ACHN (cell line): ENCODE measurements at regions not wholly inside any gene's neighbourhood (a gene's known extent, or its start where the extent isn't known, plus 50 kb on each side); places are given as distances from the start of the nearest gene placed in this dataset.

ENCODE experiments used
- DNase-seq: peaks from one replicate; pipeline ENCODE4 v3.0.0-alpha.2; 2015
- in situ Hi-C: cut with HindIII; loops from 2 replicates; pipeline ENCODE4 v1.10.0; 2017; ENCODE audit warnings: low sequenced_read_pairs, low pct_ligation_motif_present, low pct_unique_long_range_greater_than_20kb

DNA sequence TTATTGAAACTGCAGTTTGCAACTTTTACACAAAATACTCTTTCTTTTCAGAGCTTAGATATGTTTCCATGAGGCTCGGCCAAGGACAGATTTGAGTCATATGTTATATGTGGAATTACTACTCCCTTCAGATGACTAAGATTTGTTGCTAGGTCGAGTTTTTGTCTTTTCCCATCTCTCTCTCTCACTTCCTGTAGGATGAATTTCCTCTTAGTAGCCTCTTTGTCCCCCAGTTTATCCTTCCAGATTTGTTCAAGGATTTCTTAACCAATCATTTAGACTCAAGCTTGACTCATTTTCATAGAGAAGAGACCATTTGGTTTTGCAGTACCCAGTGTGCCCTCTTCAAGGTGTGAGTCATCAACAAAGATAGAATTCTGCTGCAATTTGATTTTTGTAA is 209.2 kb downstream of the GLUD2 start:
- no peak for DNase-seq
- in situ Hi-C loops, result no loop called here

- DNase-seq, result no peak
- in situ Hi-C loops, result no loop called here
These were observed 211.1 kb downstream of the GLUD2 start for GRCh38 chrX:121258545-121258944.

- in situ Hi-C loops, result no loop called here
- DNase-seq, result no peak
These were observed 211.8 kb downstream of the GLUD2 start for GRCh38 chrX:121259170-121259569.

DNA sequence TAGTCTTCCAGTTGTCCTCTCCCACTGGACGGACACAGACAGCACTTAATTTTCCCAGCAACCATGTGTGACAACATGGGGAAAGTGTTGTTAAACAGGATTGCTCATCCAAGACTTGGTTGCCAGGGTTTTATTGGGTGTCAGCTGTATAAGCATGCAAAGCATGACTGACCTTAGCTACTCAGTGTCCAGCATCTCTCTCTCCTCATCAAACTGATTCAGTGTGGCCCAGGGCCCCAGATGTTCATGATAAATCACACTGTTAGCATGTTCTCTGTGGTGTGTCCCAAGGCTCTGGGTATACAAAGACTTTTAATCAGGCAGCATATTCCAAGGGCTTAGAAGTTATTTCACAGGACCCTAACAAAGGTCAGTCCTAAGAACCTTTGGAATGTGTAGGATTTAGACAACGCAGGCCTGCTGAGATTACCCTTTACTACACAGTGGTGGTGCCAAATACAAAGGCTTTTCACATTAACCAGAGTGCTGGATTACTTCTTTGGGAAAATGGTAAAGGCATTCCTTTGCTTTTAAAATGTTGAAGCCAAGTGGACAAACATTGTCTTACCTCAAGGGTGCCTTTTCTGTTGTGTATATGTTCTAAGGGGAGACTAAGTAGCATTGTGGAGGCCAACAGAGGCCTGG is 213.3 kb downstream of the GLUD2 start:
- DNase-seq, result no peak
- in situ Hi-C loops, result no loop called here

DNA sequence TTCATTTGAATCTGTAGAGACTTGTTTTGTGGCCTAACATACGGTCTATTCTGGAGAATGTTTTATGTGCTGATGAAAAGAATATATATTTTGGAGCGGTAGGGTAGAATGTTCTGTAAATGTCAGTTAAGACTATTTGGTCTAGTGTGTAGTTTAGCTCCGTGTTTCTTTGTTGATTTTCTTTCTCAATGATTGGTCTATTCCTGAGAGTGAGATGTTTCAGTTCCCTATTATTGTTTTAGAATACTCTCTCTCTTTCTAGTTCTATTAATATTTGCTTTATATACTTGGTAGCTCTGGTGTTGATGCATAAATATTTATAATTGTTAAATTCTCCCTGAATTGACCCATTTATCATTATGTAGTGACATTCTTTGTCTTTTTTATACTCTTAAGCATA is 236.5 kb downstream of the GLUD2 start:
- in situ Hi-C loops, result no loop called here
- no peak for DNase-seq

DNA sequence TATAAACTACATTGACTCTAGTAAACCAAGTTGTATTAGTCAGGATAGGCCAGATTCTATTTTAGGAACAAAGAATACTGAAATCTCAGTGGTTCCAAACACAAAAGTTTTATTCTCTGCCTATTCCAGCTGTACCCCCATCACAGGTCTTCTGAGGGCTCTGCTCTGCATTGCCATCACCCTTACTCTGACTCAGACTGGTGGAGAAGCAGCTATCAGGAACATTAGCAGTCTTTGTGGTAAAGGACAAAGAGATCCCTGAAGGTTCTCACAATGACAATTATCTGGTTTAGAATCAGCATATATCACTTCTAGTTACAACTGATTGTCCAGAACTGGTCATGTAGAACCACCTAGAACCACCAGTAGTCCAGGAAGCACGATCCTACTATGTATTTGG is 251.1 kb downstream of the GLUD2 start:
- in situ Hi-C loops, result no loop called here
- no peak for DNase-seq

DNA sequence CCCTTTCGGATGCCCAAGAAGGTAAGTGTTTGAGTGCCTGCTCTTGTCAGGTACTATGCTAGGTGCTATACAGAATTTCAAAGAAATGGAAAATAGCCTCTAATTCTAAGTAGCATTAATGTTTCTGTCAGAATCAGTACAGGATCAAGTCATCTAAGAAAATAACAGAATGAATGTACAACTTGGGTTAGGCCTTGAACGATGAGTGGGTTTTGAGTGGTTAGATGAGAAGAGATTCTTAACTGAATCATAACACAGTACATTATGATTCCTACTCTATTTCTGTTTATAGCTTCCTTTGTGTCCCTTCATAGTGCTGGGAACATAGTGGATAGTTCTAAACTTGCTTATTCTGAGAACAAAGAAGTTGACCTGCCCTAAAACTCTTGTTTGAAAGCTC is 253.9 kb downstream of the GLUD2 start:
- in situ Hi-C loops, result no loop called here
- no peak for DNase-seq

DNA sequence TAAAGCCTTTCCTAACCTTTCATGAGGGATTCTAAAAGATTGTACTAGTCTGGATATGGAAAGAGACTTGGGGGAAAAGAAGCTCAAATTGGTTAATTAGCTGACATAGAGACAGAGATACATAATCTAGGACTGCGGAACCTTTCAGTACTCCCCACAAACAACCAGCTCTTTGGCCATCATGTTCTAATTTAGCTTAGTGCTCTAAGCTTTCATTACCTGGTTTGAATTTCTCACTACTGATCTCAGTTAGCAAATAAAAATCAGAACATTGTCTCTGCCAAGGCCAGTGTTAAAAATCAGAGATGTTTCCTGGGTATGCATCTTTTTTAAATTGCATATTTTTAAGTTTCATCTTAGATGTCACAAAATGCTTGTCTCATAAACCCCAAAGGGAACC is 254.4 kb downstream of the GLUD2 start:
- DNase-seq, result no peak
- in situ Hi-C loops, result no loop called here

GRCh38 chrX:121307449-121307848 is 260.0 kb downstream of the GLUD2 start:
- no peak for DNase-seq
- in situ Hi-C loops, result no loop called here

DNA sequence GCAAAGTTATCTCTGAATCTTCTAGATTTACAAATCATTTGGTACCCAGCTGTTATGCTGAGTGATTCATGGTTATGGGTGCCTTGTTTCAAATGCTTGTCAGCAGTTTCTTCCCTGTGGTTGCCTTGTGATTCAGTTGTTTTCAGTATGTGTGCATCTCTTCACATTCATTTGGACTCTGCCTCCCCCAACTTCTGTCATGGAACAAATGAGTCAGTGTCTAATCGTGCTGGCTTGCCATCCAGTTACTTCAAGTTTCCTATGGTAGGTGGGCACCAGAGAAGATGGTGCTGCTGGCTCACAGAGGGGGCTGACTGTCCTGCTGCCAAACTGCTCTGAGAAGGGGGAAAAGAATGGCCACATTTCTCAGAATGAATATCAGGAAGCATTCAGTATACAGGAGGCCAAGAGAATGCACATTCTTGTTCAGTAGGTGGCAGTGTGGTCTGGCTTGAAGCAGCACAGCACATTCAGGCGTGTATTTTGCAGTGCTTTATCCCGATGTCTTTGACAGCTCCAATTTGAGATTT is 260.9 kb downstream of the GLUD2 start:
- in situ Hi-C loops, result no loop called here
- DNase-seq, result peak; percentile 28

DNA sequence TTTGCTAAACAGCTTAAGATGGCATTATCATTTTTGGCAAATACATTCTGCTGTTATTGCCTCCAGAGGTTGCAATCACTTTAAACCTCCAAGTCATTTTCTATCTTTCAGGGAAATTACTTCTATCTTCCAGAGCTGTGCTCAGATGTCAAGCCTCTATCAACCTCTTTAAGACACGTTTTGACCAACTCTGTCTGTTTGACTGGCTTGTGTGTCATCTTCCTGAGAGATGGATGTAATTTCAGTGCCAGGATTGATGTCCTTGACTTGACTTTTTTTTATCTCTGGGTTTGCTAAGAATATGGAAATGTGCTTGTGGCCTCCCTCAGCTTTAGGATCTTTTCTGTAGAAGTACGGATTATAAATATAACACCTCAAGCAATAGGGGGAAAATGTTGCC is 263.4 kb downstream of the GLUD2 start:
- in situ Hi-C loops, result no loop called here
- no peak for DNase-seq

DNA sequence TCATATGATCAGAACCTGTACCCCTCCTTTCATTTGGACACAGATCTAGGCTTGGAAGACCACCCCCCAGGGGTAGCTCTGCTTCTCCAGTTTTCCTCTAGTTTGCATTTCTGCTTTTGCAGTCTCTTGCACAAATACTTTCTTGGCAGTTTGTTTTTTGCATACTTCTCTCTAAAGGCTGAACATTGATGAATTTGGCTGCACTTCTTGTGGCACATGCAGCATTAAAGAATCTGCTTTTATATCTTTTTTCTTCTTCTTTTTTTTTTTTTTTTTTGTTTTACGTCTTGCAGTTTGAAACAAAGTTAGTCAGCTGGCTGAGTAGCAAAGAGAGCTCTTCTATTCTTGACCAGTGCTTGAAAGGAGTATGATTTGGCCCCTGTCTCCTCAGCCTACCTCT is 273.0 kb downstream of the GLUD2 start:
- DNase-seq, result no peak
- in situ Hi-C loops, result no loop called here

DNA sequence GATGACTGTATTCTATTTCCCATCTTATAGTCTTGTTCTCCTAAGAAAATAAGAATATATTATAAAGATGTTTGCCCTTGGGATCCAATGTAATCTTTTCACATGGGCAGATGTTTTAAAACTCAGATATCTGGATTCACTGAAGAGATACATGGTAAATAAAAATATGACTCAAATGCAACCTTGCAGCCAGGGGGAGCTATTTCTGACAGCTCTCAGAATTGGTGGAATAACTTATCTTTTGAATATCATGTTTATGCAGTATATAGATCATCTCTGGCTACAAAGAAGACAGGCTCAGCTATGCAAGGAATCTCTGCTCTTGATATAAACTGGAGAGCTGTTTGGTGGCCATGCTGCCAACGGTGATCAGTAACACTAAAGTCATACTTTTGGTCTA is 274.7 kb downstream of the GLUD2 start:
- in situ Hi-C loops, result no loop called here
- DNase-seq, result no peak

- in situ Hi-C loops, result no loop called here
- DNase-seq, result no peak
These were observed 275.9 kb downstream of the GLUD2 start for GRCh38 chrX:121323337-121323736.

DNA sequence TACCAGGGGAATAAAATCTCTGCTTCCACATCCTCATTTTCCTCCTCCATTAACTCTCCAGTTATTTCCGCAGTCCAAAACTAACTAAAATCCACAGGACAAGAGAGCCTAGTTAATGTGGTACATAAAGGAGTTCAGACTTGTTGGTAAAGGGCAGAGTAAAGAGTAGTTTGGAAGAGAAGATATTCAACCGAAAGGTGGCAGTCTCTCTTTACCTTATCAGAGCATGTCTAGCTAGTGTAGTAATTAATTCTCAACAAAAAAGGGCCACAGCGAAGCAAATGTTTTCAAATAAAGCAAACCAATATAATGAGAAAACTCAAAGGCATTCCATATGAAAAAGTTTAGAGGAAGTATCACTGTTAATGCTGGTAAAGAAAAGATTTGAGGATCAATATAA is 286.5 kb downstream of the GLUD2 start:
- in situ Hi-C loops, result no loop called here

GRCh38 chrX:121336831-121337421 is 289.5 kb downstream of the GLUD2 start:
- in situ Hi-C loops, result no loop called here
- no peak for DNase-seq

More for the DNA sequence above, 286.5 kb downstream of the GLUD2 start:
- DNase-seq, result no peak

GRCh38 chrX:121337816-121338215 is 290.4 kb downstream of the GLUD2 start:
- in situ Hi-C loops, result no loop called here
- no peak for DNase-seq

DNA sequence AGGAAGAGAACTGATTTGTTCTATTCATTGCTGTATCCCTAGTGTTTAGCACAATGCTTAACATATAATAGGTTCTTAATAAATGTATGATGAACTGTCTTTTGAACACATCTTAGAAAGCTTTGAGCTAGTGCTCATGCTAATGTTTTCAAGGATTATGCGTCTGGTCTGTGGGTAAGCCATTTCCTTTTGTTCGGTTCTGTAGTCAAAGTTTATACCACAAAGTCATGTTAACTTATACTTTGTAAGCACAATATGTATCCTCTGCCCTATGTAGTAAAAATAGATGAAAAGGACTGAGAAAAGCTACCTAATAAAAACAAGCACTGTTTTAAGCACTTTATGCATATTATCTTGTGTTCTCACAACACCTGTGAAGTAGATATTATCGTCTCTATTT is 301.9 kb downstream of the GLUD2 start:
- no peak for DNase-seq
- in situ Hi-C loops, result no loop called here

GRCh38 chrX:121356139-121356849 is 308.9 kb downstream of the GLUD2 start:
- in situ Hi-C loops, result no loop called here

DNA sequence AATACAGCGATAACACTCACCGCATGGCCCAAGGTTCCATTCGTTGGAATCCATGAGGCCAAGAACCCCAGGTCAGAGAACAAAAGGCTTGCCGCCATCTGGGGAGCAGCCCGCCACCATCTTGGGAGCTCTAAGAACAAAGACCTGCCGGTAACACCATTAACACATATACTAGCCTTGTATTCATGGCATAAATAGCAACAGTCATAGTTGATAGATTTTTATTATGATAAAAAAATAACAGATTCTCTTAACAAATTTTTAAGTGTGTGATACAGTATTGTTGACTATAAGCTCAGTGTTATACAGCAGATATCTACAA is 309.4 kb downstream of the GLUD2 start:
- in situ Hi-C loops, result no loop called here

More at GRCh38 chrX:121356139-121356849, 308.9 kb downstream of the GLUD2 start:
- no peak for DNase-seq

More for the DNA sequence above, 309.4 kb downstream of the GLUD2 start:
- DNase-seq, result no peak
